Liver (tissue), 9 donors: ENCODE measurements at regions not wholly inside any gene's neighbourhood (a gene's known extent, or its start where the extent isn't known, plus 50 kb on each side); places are given as distances from the start of the nearest gene placed in this dataset. TPM values are rescaled to one million over a fixed set of nuclear protein-coding genes. Genes with fewer than 3 reads are reported as not detected.

ENCODE experiments used
- DNase-seq: peaks from one replicate; pipeline ENCODE4 v3.0.0-alpha.2; 2017; ENCODE audit warnings: low spot score
- H3K27ac ChIP-seq, 2 donors: one replicate each; pipeline ENCODE4 v1.7.0; 2013; ENCODE audit warnings: inconsistent platforms in 2 of 2, low read length in 2 of 2, control low read depth in 1 of 2, low read depth in 1 of 2, mild to moderate bottlenecking in 1 of 2
- H3K27me3 ChIP-seq, 4 donors: one replicate each; pipeline versions ENCODE4 v1.6.1 to v1.7.0; 2013; ENCODE audit warnings: low read length in 3 of 4, inconsistent platforms in 1 of 4, mild to moderate bottlenecking in 1 of 4, moderate library complexity in 1 of 4; ENCODE audit not compliant: control insufficient read depth in 4 of 4, insufficient read depth in 4 of 4
- H3K36me3 ChIP-seq, 4 donors: one replicate each; pipeline versions ENCODE4 v1.6.1 to v1.7.0; 2013; ENCODE audit warnings: low read length in 3 of 4, mild to moderate bottlenecking in 3 of 4, low read depth in 1 of 4, moderate library complexity in 1 of 4; ENCODE audit not compliant: control insufficient read depth in 4 of 4, insufficient read depth in 3 of 4
- H3K4me1 ChIP-seq, 4 donors: one replicate each; pipeline versions ENCODE4 v1.6.1 to v1.7.0; 2013; ENCODE audit warnings: low read length in 3 of 4, mild to moderate bottlenecking in 3 of 4, moderate library complexity in 1 of 4; ENCODE audit not compliant: control insufficient read depth in 4 of 4, insufficient read depth in 4 of 4
- H3K4me3 ChIP-seq, 3 donors: one replicate each; pipeline versions ENCODE4 v1.6.1 to v1.7.0; 2013; ENCODE audit warnings: low read length in 3 of 3, control low read depth in 1 of 3, low read depth in 1 of 3, mild to moderate bottlenecking in 1 of 3
- H3K9ac ChIP-seq, 2 donors: one replicate each; pipeline ENCODE4 v1.7.0; 2013; ENCODE audit warnings: low read length in 2 of 2, mild to moderate bottlenecking in 2 of 2, moderate library complexity in 2 of 2, control low read depth in 1 of 2, low read depth in 1 of 2
- H3K9me3 ChIP-seq, 4 donors: one replicate each; pipeline versions ENCODE4 v1.6.1 to v1.7.0; 2013; ENCODE audit warnings: low read length in 3 of 4; ENCODE audit not compliant: control insufficient read depth in 4 of 4
- ATF3 ChIP-seq: IDR thresholded peaks from 2 replicates; pipeline ENCODE4 v1.6.1; 2016; ENCODE audit warnings: antibody characterized with exemption
- CTCF ChIP-seq: fragments of 150-350 bp; IDR thresholded peaks from 2 replicates; pipeline ENCODE4 v1.5.1; 2017; ENCODE audit warnings: improper control_type of control experiment, low read depth, low read length; ENCODE audit not compliant: missing input control
- EGR1 ChIP-seq, 2 donors: IDR thresholded peaks; 2 replicates each; pipeline ENCODE4 v1.6.1; 2016 to 2018; ENCODE audit warnings: antibody characterized with exemption in 2 of 2, low read depth in 2 of 2
- FOXA2 ChIP-seq: IDR thresholded peaks from 2 replicates; pipeline ENCODE4 v1.6.1; 2016; ENCODE audit warnings: antibody characterized with exemption
- GABPA ChIP-seq, 2 donors: IDR thresholded peaks in 1 of 2; conservative IDR thresholded peaks in 1 of 2; 2 replicates each; pipeline ENCODE4 v1.6.1; 2016; ENCODE audit warnings: antibody characterized with exemption in 2 of 2, mild to moderate bottlenecking in 1 of 2, moderate library complexity in 1 of 2
- HNF4A ChIP-seq, 2 donors: conservative IDR thresholded peaks; 2 replicates each; pipeline ENCODE4 v1.6.1; 2016; ENCODE audit warnings: antibody characterized with exemption in 2 of 2, mild to moderate bottlenecking in 2 of 2
- HNF4G ChIP-seq: IDR thresholded peaks from 2 replicates; pipeline ENCODE4 v1.6.1; 2016; ENCODE audit warnings: antibody characterized with exemption
- JUND ChIP-seq, 2 donors: IDR thresholded peaks; 2 replicates each; pipeline ENCODE4 v1.6.1; 2016; ENCODE audit warnings: antibody characterized with exemption in 2 of 2
- MAX ChIP-seq: IDR thresholded peaks from 2 replicates; pipeline ENCODE4 v1.6.1; 2016; ENCODE audit warnings: antibody characterized with exemption
- NR2F2 ChIP-seq: IDR thresholded peaks from 2 replicates; pipeline ENCODE4 v1.6.1; 2016; ENCODE audit warnings: antibody characterized with exemption
- RAD21 ChIP-seq, 2 donors: IDR thresholded peaks; 2 replicates each; pipeline ENCODE4 v1.6.1; 2016; ENCODE audit warnings: antibody characterized with exemption in 2 of 2, mild to moderate bottlenecking in 2 of 2
- RXRA ChIP-seq, 2 donors: IDR thresholded peaks; 2 replicates each; pipeline ENCODE4 v1.6.1; 2017 to 2018; ENCODE audit warnings: antibody characterized with exemption in 2 of 2, mild to moderate bottlenecking in 1 of 2
- SP1 ChIP-seq: IDR thresholded peaks from 2 replicates; pipeline ENCODE4 v1.6.1; 2018; ENCODE audit warnings: antibody characterized with exemption, mild to moderate bottlenecking
- TAF1 ChIP-seq: conservative IDR thresholded peaks from 2 replicates; pipeline ENCODE4 v1.6.1; 2016; ENCODE audit warnings: antibody characterized with exemption, mild to moderate bottlenecking
- ZBTB33 ChIP-seq: IDR thresholded peaks from 2 replicates; pipeline ENCODE4 v1.6.1; 2016; ENCODE audit warnings: antibody characterized with exemption
- WGBS: extraction: QIAGEN DNeasy Blood & Tissue Kit; methylation state at CpG from one replicate; pipeline ENCODE4 v1.1.7; 2013; 5-methylcytosine and 5-hydroxymethylcytosine counted together
- small RNA-seq: library from RNA; depleted of rRNA; stranded (forward); fragments of <200 nt; gene quantifications from one replicate; pipeline ENCODE3, GENCODE V24; 2014
- donor health status: healthy.
- donor health status: healthy.
- donor health status: healthy.
- donor health status: healthy.
- donor health status: healthy.

GRCh38 chr18:76545433-76546087, 50.5 kb upstream of the ZNF516 start:
- H3K4me1 ChIP-seq = no peaks in the 10 kb centered on the region
- no peak for DNase-seq
- H3K27ac ChIP-seq = no peak overlapping the region
- no peak overlapping the region for H3K9ac ChIP-seq
- H3K36me3 ChIP-seq = no peaks in the 10 kb centered on the region
- WGBS = 78% methylated on average over 14 of the region's 14 CpGs
- TF ChIP-seq TAF1 = no peak
- TF ChIP-seq CTCF = no peak
- no peak for TF ChIP-seq NR2F2
- TF ChIP-seq ZBTB33 = no peak
- TF ChIP-seq FOXA2 = no peak
- no peak for TF ChIP-seq SP1
- no peak for TF ChIP-seq HNF4G
- no peak for TF ChIP-seq MAX
- no peak for TF ChIP-seq HNF4A (conservative IDR thresholded peaks at IDR 0.05)
- TF ChIP-seq RXRA (IDR thresholded peaks at IDR 0.05) = no peak
- TF ChIP-seq GABPA (IDR thresholded peaks at IDR 0.05 in 1 of 2, conservative IDR thresholded peaks at IDR 0.05 in 1 of 2) = no peak
- no peak for TF ChIP-seq JUND (IDR thresholded peaks at IDR 0.05)
- no peak for TF ChIP-seq EGR1 (IDR thresholded peaks at IDR 0.05; ENCODE audit: low read depth in 2 of 2)
- TF ChIP-seq ATF3 = no peak
- no peaks in the 10 kb centered on the region for H3K27me3 ChIP-seq
- H3K9me3 ChIP-seq = no peaks in the 10 kb centered on the region
- no peak overlapping the region for H3K4me3 ChIP-seq

GRCh38 chr18:76544511-76545345, 49.7 kb upstream of the ZNF516 start:
- H3K4me3 ChIP-seq = no peak overlapping the region
- no peaks in the 10 kb centered on the region for H3K4me1 ChIP-seq
- WGBS = 87% methylated on average over 10 of the region's 10 CpGs
- no peaks in the 10 kb centered on the region for H3K9me3 ChIP-seq
- no peak overlapping the region for H3K27ac ChIP-seq
- DNase-seq = no peak
- no peaks in the 10 kb centered on the region for H3K27me3 ChIP-seq
- no peaks in the 10 kb centered on the region for H3K36me3 ChIP-seq
- TF ChIP-seq HNF4A (conservative IDR thresholded peaks at IDR 0.05) (no peak), ATF3 (no peak), EGR1 (IDR thresholded peaks at IDR 0.05; ENCODE audit: low read depth in 2 of 2) (no peak), NR2F2 (no peak), GABPA (IDR thresholded peaks at IDR 0.05 in 1 of 2, conservative IDR thresholded peaks at IDR 0.05 in 1 of 2) (no peak), RXRA (IDR thresholded peaks at IDR 0.05) (no peak), JUND (IDR thresholded peaks at IDR 0.05) (no peak), RAD21 (IDR thresholded peaks at IDR 0.05) (no peak)
- H3K9ac ChIP-seq = no peak overlapping the region

Small RNA genes in the stretch of these regions (small RNA-seq; reads per million reads assigned to genes)
- not detected for gene AC139085.1
